Caco-2 (cell line): ENCODE measurements at regions not wholly inside any gene's neighbourhood (a gene's known extent, or its start where the extent isn't known, plus 50 kb on each side); places are given as distances from the start of the nearest gene placed in this dataset.

Experiments
- BruUV-seq: library from RNA; stranded (reverse); fragments of 400-500 nt; replicated peaks from 2 replicates; lab custom pipeline; 2021; lab: Mats Ljungman, UMichigan
- CTCF ChIA-PET: fragments of 300-600 bp; sonication (Branson Sonifier 250); formaldehyde crosslinking; loops from one replicate; lab custom pipeline; 2022; ENCODE audit warnings: antibody characterized with exemption; lab: Charles Lee
- POLR2A ChIA-PET: fragments of 300-600 bp; sonication (Branson Sonifier 250); formaldehyde crosslinking; loops from one replicate; lab custom pipeline; 2022; ENCODE audit warnings: antibody characterized with exemption; lab: Charles Lee
- DNase-seq, 2 experiments: peaks; one replicate each; pipeline versions ENCODE4 v3.0.0 to v3.0.0-alpha.2; 2020 to 2022
- H3K27me3 ChIP-seq: replicated peaks from 2 replicates; pipeline ENCODE4 v1.6.0; 2011; ENCODE audit warnings: low read length; ENCODE audit not compliant: control insufficient read depth, insufficient read depth
- H3K36me3 ChIP-seq: 2 replicates; pipeline ENCODE4 v1.5.1; 2011; ENCODE audit warnings: low read length; ENCODE audit not compliant: control insufficient read depth, insufficient read depth
- H3K4me1 ChIP-seq: fragments of 250-450 bp; sonication (Bioruptor Pico); 2 replicates; pipeline ENCODE4 v1.5.1; 2020; ENCODE audit warnings: mild to moderate bottlenecking
- H3K4me3 ChIP-seq: 2 replicates; pipeline ENCODE4 v1.5.1; 2011; ENCODE audit warnings: low read depth, mild to moderate bottlenecking, control low read depth, low read length
- H3K9me3 ChIP-seq: fragments of 250-450 bp; sonication (Bioruptor Pico); 2 replicates; pipeline ENCODE4 v1.5.1; 2020; ENCODE audit warnings: mild to moderate bottlenecking, moderate library complexity
- H3K27ac Mint-ChIP-seq: one replicate; pipeline ENCODE4 v1.8.0; 2022; ENCODE audit warnings: mixed read lengths; ENCODE audit not compliant: unreplicated experiment
- H3K27me3 Mint-ChIP-seq: one replicate; pipeline ENCODE4 v1.8.0; 2022; ENCODE audit warnings: mixed read lengths; ENCODE audit not compliant: insufficient read depth, unreplicated experiment
- H3K36me3 Mint-ChIP-seq: one replicate; pipeline ENCODE4 v1.8.0; 2022; ENCODE audit warnings: mild to moderate bottlenecking, mixed read lengths; ENCODE audit not compliant: insufficient read depth, unreplicated experiment
- H3K4me1 Mint-ChIP-seq: one replicate; pipeline ENCODE4 v1.8.0; 2022; ENCODE audit warnings: low read depth, mixed read lengths; ENCODE audit not compliant: unreplicated experiment
- H3K4me3 Mint-ChIP-seq: one replicate; pipeline ENCODE4 v1.8.0; 2022; ENCODE audit warnings: mild to moderate bottlenecking, moderate library complexity, mixed read lengths; ENCODE audit not compliant: unreplicated experiment
- H3K9me3 Mint-ChIP-seq: one replicate; pipeline ENCODE4 v1.8.0; 2022; ENCODE audit warnings: mixed read lengths; ENCODE audit not compliant: unreplicated experiment
- CTCF ChIP-seq, 2 experiments: fragments of 200-600 bp in 1 of 2; IDR thresholded peaks; 1 replicate in 1 of 2; 2 replicates in 1 of 2; pipeline versions ENCODE4 v1.5.1 to v1.8.0; 2011 to 2022; ENCODE audit warnings: antibody characterized with exemption in 1 of 2, control low read depth in 1 of 2, inconsistent platforms in 1 of 2, low read depth in 1 of 2, low read length in 1 of 2, mild to moderate bottlenecking in 1 of 2, moderate library complexity in 1 of 2; ENCODE audit not compliant: insufficient read depth in 1 of 2, severe bottlenecking in 1 of 2, unreplicated experiment in 1 of 2
- intact Hi-C: fragments of 100-400 bp; cut with micrococcal nuclease; formaldehyde crosslinking; loops from one replicate; pipeline ENCODE4 v1.10.0; 2022; ENCODE audit not compliant: unreplicated experiment

- Histone ChIP-seq H3K4me1 (no peaks in the 10 kb centered on the region), H3K9me3 (no peaks in the 10 kb centered on the region), H3K4me3 (no peak overlapping the region), H3K36me3 (no peaks in the 10 kb centered on the region), H3K27me3 (no peaks in the 10 kb centered on the region)
- no TSS peak for BruUV-seq
- no peak for DNase-seq
- no peak overlapping the region for H3K4me3 Mint-ChIP-seq
- no peak overlapping the region for H3K27ac Mint-ChIP-seq
- intact Hi-C loops, result no loop called here
- H3K9me3 Mint-ChIP-seq, result peaks cover 10% of the 10 kb centered on the region
- no peak for TF ChIP-seq CTCF (IDR thresholded peaks at IDR 0.05; ENCODE audit: insufficient read depth in 1 of 2, low read depth in 1 of 2, low read length in 1 of 2, severe bottlenecking in 1 of 2, unreplicated experiment in 1 of 2)
- CTCF ChIA-PET, result no interaction called here
- H3K36me3 Mint-ChIP-seq, result no peaks in the 10 kb centered on the region
- POLR2A ChIA-PET, result no interaction called here
- H3K4me1 Mint-ChIP-seq, result no peaks in the 10 kb centered on the region
- no peaks in the 10 kb centered on the region for H3K27me3 Mint-ChIP-seq
These were observed 94.9 kb downstream of the C16orf95 start for GRCh38 chr16:87222335-87222734.

- no TSS peak for BruUV-seq
- POLR2A ChIA-PET, result no interaction called here
- intact Hi-C loops, result no loop called here
- Mint-ChIP-seq H3K27ac (no peak overlapping the region), H3K4me3 (no peak overlapping the region), H3K9me3 (peaks cover 7% of the 10 kb centered on the region), H3K36me3 (no peaks in the 10 kb centered on the region), H3K4me1 (no peaks in the 10 kb centered on the region), H3K27me3 (no peaks in the 10 kb centered on the region)
- H3K36me3 ChIP-seq, result no peaks in the 10 kb centered on the region
- no peak for TF ChIP-seq CTCF (IDR thresholded peaks at IDR 0.05; ENCODE audit: insufficient read depth in 1 of 2, low read depth in 1 of 2, low read length in 1 of 2, severe bottlenecking in 1 of 2, unreplicated experiment in 1 of 2)
- H3K4me1 ChIP-seq, result no peaks in the 10 kb centered on the region
- CTCF ChIA-PET, result no interaction called here
- H3K4me3 ChIP-seq, result no peak overlapping the region
- no peaks in the 10 kb centered on the region for H3K27me3 ChIP-seq
- DNase-seq, result no peak
- no peaks in the 10 kb centered on the region for H3K9me3 ChIP-seq
These were observed 93.4 kb downstream of the C16orf95 start for GRCh38 chr16:87223656-87224248.

- no peaks in the 10 kb centered on the region for H3K36me3 ChIP-seq
- TF ChIP-seq CTCF (IDR thresholded peaks at IDR 0.05; ENCODE audit: insufficient read depth in 1 of 2, low read depth in 1 of 2, low read length in 1 of 2, severe bottlenecking in 1 of 2, unreplicated experiment in 1 of 2), result no peak
- no peaks in the 10 kb centered on the region for H3K27me3 ChIP-seq
- H3K4me1 ChIP-seq, result no peaks in the 10 kb centered on the region
- no peak for DNase-seq
- ChIA-PET CTCF (no interaction called here), POLR2A (no interaction called here)
- Mint-ChIP-seq H3K4me1 (no peaks in the 10 kb centered on the region), H3K9me3 (no peaks in the 10 kb centered on the region), H3K27ac (no peak overlapping the region), H3K36me3 (no peaks in the 10 kb centered on the region), H3K4me3 (no peak overlapping the region), H3K27me3 (peaks cover 7% of the 10 kb centered on the region)
- intact Hi-C loops, result no loop called here
- H3K9me3 ChIP-seq, result 0 out of 2 replicates have a peak, but pooled peaks cover under 1% of the 10 kb centered on the region
- BruUV-seq, result no TSS peak
- H3K4me3 ChIP-seq, result no peak overlapping the region
These were observed 90.3 kb downstream of the C16orf95 start for GRCh38 chr16:87226926-87227295.
